ENCODE measurements at regions not wholly inside any gene's neighbourhood (a gene's known extent, or its start where the extent isn't known, plus 50 kb on each side); places are given as distances from the start of the nearest gene placed in this dataset.
"Not testable (repeated sequence)": the region's sequence is repeated elsewhere in the genome, so short reads cannot be mapped to it uniquely, and the experiment has no call there.

GRCh38 chr9:31556667-31557463, 827.6 kb upstream of the ACO1 start:
- no peak for DNase-seq (ENCODE audit: low spot score)
- H3K4me2 ChIP-seq: no peak overlapping the region
- H4K20me1 ChIP-seq (ENCODE audit: low read depth): no peaks in the 10 kb centered on the region
- Mint-ChIP-seq H3K4me1 (peaks cover 3% of the 10 kb centered on the region), H3K4me3 (no peak overlapping the region), H3K36me3 (no peaks in the 10 kb centered on the region), H3K27me3 (ENCODE audit: insufficient read depth, low read depth) (no peaks in the 10 kb centered on the region), H3K27ac (no peak overlapping the region), H3K9me3 (no peaks in the 10 kb centered on the region)
- no peaks in the 10 kb centered on the region for H3K9me3 ChIP-seq (ENCODE audit: low read depth)
- no peak for TF ChIP-seq CTCF (IDR thresholded peaks at IDR 0.05)
- no peak for TF ChIP-seq EZH2phosphoT487 (IDR thresholded peaks at IDR 0.05)
- TF ChIP-seq EZH2 (IDR thresholded peaks at IDR 0.05): no peak
- no peaks in the 10 kb centered on the region for H3K4me1 ChIP-seq
- H3K36me3 ChIP-seq: no peaks in the 10 kb centered on the region
- no peak overlapping the region for H2AFZ ChIP-seq (replicated peaks)
- no peak overlapping the region for H3K9ac ChIP-seq
- H3K4me3 ChIP-seq: no peak overlapping the region
- no peaks in the 10 kb centered on the region for H3F3A ChIP-seq (ENCODE audit: low read depth)
- no peaks in the 10 kb centered on the region for H3K79me2 ChIP-seq (ENCODE audit: low read depth)
- no peak overlapping the region for H3K27ac ChIP-seq
- H3K27me3 ChIP-seq: no peaks in the 10 kb centered on the region

GRCh38 chr9:31572190-31572589, 812.3 kb upstream of the ACO1 start:
- H3K36me3 Mint-ChIP-seq; H3F3A ChIP-seq (ENCODE audit: low read depth); H3K4me1 Mint-ChIP-seq; H2AFZ ChIP-seq (replicated peaks); H3K36me3 ChIP-seq; H3K4me3 ChIP-seq; H4K20me1 ChIP-seq (ENCODE audit: low read depth); H3K4me1 ChIP-seq; H3K9me3 Mint-ChIP-seq; DNase-seq (ENCODE audit: low spot score); H3K4me3 Mint-ChIP-seq; H3K27me3 Mint-ChIP-seq (ENCODE audit: insufficient read depth, low read depth); H3K27ac ChIP-seq; H3K4me2 ChIP-seq; H3K27ac Mint-ChIP-seq; H3K9ac ChIP-seq; H3K27me3 ChIP-seq; H3K79me2 ChIP-seq (ENCODE audit: low read depth); H3K9me3 ChIP-seq (ENCODE audit: low read depth): not testable (repeated sequence)

- no peaks in the 10 kb centered on the region for H3F3A ChIP-seq (ENCODE audit: low read depth)
- H3K4me1 Mint-ChIP-seq: peaks cover 7% of the 10 kb centered on the region
- DNase-seq (ENCODE audit: low spot score): no peak
- H2AFZ ChIP-seq (replicated peaks): no peak overlapping the region
- no peaks in the 10 kb centered on the region for H3K9me3 Mint-ChIP-seq
- TF ChIP-seq EZH2 (IDR thresholded peaks at IDR 0.05): no peak
- TF ChIP-seq EZH2phosphoT487 (IDR thresholded peaks at IDR 0.05): no peak
- no peak for TF ChIP-seq CTCF (IDR thresholded peaks at IDR 0.05)
- H3K4me3 Mint-ChIP-seq: no peak overlapping the region
- H3K4me3 ChIP-seq: no peak overlapping the region
- H3K36me3 ChIP-seq: no peaks in the 10 kb centered on the region
- no peaks in the 10 kb centered on the region for H4K20me1 ChIP-seq (ENCODE audit: low read depth)
- H3K9ac ChIP-seq: no peak overlapping the region
- H3K9me3 ChIP-seq (ENCODE audit: low read depth): no peaks in the 10 kb centered on the region
- H3K27ac ChIP-seq: no peak overlapping the region
- H3K27me3 ChIP-seq: no peaks in the 10 kb centered on the region
- no peak overlapping the region for H3K4me2 ChIP-seq
- H3K36me3 Mint-ChIP-seq: no peaks in the 10 kb centered on the region
- no peaks in the 10 kb centered on the region for H3K27me3 Mint-ChIP-seq (ENCODE audit: insufficient read depth, low read depth)
- H3K27ac Mint-ChIP-seq: no peak overlapping the region
- H3K4me1 ChIP-seq: no peaks in the 10 kb centered on the region
- H3K79me2 ChIP-seq (ENCODE audit: low read depth): no peaks in the 10 kb centered on the region
Observed at GRCh38 chr9:31573561-31573960, 810.9 kb upstream of the ACO1 start.

- Histone ChIP-seq H2AFZ (replicated peaks) (no peak overlapping the region), H3K9ac (no peak overlapping the region), H3K4me2 (no peak overlapping the region), H3K4me1 (no peaks in the 10 kb centered on the region), H3K36me3 (no peaks in the 10 kb centered on the region), H3K79me2 (ENCODE audit: low read depth) (no peaks in the 10 kb centered on the region), H4K20me1 (ENCODE audit: low read depth) (no peaks in the 10 kb centered on the region), H3K27me3 (no peaks in the 10 kb centered on the region), H3F3A (ENCODE audit: low read depth) (no peaks in the 10 kb centered on the region), H3K4me3 (no peak overlapping the region), H3K9me3 (ENCODE audit: low read depth) (no peaks in the 10 kb centered on the region), H3K27ac (no peak overlapping the region)
- peaks cover 7% of the 10 kb centered on the region for H3K4me1 Mint-ChIP-seq
- TF ChIP-seq EZH2 (IDR thresholded peaks at IDR 0.05): no peak
- TF ChIP-seq EZH2phosphoT487 (IDR thresholded peaks at IDR 0.05): no peak
- no peak for TF ChIP-seq CTCF (IDR thresholded peaks at IDR 0.05)
- no peak overlapping the region for H3K27ac Mint-ChIP-seq
- no peaks in the 10 kb centered on the region for H3K9me3 Mint-ChIP-seq
- no peak for DNase-seq (ENCODE audit: low spot score)
- no peak overlapping the region for H3K4me3 Mint-ChIP-seq
- H3K27me3 Mint-ChIP-seq (ENCODE audit: insufficient read depth, low read depth): no peaks in the 10 kb centered on the region
- no peaks in the 10 kb centered on the region for H3K36me3 Mint-ChIP-seq
Observed at GRCh38 chr9:31574006-31574765, 810.3 kb upstream of the ACO1 start.

Data from neural progenitor cell (in vitro differentiated cells).